ENCODE measurements at regions not wholly inside any gene's neighbourhood (a gene's known extent, or its start where the extent isn't known, plus 50 kb on each side); places are given as distances from the start of the nearest gene placed in this dataset.

DNA sequence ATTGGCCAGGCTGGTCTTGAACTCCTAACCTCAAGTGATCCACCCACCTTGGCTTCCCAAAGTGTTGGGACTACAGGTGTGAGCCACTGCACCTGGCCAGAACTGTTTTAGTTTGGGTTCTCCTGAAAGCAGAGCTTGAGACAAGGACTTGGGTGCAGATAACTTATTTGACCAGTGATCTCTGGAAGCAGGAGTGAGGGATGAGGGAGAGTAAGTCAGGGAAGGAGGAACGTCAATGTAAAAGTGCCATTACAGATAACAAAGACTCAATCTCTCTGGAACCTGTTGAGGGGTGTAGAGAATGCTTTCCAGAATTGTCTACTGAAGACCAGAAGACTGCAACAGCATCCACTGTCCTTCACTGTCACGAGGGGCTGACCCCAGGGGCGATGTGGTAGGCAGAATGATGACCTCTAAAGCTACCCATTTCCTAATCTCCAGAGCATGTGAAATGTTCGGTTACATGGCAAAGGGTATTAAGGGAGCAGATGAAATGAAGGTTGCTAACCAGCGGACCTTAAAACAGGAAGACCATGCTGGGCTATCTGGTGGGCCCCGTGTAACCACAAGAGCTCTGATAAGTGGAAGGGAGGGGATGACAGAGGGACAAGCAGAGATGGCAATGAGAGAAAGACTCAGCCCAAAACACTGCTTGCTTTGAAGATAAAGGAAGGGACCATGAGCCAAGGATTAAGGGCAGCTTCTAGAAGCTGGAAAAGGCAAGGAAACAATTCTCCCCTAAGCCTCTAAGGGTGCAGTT is 207.8 kb downstream of the RBM19 start:
- Histone ChIP-seq H3K27me3 (replicated peaks) (peaks cover 2% of the 10 kb centered on the region), H3K27ac (no peak overlapping the region), H3K4me3 (ENCODE audit: low read depth, low read length) (no peak overlapping the region), H3K36me3 (replicated peaks) (no peaks in the 10 kb centered on the region)
- in situ Hi-C loops (cut with HindIII; ENCODE audit: low pct_ligation_motif_present, low sequenced_read_pairs): no loop called here
- TF ChIP-seq, protein P1, sequence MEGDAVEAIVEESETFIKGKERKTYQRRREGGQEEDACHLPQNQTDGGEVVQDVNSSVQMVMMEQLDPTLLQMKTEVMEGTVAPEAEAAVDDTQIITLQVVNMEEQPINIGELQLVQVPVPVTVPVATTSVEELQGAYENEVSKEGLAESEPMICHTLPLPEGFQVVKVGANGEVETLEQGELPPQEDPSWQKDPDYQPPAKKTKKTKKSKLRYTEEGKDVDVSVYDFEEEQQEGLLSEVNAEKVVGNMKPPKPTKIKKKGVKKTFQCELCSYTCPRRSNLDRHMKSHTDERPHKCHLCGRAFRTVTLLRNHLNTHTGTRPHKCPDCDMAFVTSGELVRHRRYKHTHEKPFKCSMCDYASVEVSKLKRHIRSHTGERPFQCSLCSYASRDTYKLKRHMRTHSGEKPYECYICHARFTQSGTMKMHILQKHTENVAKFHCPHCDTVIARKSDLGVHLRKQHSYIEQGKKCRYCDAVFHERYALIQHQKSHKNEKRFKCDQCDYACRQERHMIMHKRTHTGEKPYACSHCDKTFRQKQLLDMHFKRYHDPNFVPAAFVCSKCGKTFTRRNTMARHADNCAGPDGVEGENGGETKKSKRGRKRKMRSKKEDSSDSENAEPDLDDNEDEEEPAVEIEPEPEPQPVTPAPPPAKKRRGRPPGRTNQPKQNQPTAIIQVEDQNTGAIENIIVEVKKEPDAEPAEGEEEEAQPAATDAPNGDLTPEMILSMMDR (IDR thresholded peaks at IDR 0.05; ENCODE audit: low read depth, low read length, missing control alignments): no peak
- DNase-seq: no peak

DNA sequence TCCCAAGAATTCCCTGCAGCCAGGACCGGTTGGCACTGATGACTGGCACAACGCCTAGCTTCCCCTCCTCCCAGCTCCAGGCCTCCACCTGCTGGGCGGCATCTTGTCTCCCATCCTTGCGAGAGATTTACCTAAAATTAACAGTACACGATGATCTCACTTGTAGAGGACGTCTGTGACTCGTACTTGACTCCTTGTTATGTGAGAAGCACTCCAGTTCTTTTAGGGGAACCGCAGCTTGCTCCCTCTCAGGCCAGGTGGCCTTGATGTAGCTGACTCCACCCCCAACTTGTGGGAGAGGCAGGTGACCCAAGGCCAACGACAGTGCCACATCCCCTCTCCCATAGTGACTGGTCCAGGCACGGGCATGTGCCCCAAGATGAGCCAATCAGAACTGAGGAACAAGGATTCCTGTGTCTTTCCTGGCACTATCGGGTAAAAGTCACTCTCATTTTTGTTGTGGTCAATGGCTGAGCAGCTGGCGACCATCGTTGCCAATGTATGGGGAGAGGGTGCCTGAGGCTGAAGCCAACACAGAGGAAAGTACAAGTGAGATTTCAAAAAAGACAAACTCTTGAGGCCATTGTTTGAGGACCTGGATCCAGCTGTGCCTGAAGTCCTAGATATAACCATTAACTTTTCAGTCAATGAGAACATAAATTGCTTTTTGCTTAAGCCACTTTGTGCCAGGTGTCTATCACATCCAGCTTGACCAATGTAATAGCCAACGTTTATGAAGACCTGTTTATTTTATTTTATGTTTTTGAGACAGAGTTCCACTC is 208.7 kb downstream of the RBM19 start:
- H3K27ac ChIP-seq: no peak overlapping the region
- no peak overlapping the region for H3K4me3 ChIP-seq (ENCODE audit: low read depth, low read length)
- in situ Hi-C loops (cut with HindIII; ENCODE audit: low pct_ligation_motif_present, low sequenced_read_pairs): no loop called here
- H3K27me3 ChIP-seq (replicated peaks): peaks cover 2% of the 10 kb centered on the region
- H3K36me3 ChIP-seq (replicated peaks): no peaks in the 10 kb centered on the region
- TF ChIP-seq, protein P1 (IDR thresholded peaks at IDR 0.05; ENCODE audit: low read depth, low read length, missing control alignments): no peak
- no peak for DNase-seq

DNA sequence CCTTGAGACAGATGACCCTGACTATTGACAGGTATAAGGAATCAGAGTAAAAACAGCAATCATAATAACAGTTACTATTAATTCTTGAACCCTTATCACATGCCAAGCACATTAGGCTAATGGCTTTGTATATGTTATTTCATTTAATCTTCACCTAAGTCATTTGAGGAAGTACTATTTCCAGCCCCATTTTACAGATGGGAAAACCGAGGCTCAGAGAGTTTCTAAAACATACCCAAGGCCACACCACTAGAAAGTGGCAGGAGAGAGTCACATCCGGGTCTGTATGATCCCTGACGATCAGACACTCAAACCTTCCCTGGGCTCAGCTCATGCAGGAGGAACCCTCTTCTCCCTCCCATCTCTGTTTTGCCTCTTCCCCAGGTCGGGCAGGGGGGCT is 209.5 kb downstream of the RBM19 start:
- H3K36me3 ChIP-seq (replicated peaks): no peaks in the 10 kb centered on the region
- H3K27me3 ChIP-seq (replicated peaks): peaks cover under 1% of the 10 kb centered on the region
- TF ChIP-seq, protein P1 (IDR thresholded peaks at IDR 0.05; ENCODE audit: low read depth, low read length, missing control alignments): no peak
- in situ Hi-C loops (cut with HindIII; ENCODE audit: low pct_ligation_motif_present, low sequenced_read_pairs): no loop called here
- H3K4me3 ChIP-seq (ENCODE audit: low read depth, low read length): no peak overlapping the region
- DNase-seq: no peak
- no peak overlapping the region for H3K27ac ChIP-seq

DNA sequence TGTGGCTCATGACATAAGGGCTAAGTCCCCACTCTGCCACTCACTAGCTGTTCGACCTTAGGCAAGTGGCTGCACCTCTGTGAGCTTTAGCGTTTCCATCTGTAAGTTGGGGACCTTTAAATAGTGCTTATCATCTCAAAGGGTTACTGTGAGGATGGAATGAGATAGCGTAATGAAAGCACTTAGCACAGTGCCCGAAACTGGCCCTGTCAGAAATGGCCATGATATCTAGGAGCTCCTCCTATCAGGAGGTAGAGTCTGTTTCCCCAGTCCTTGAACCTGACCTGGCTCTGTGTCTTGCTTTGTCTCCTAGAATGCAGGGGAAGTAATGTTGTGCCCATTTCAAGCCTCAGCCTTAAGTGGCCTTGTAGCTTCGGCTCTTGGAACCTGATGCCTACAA is 211.0 kb downstream of the RBM19 start:
- in situ Hi-C loops (cut with HindIII; ENCODE audit: low pct_ligation_motif_present, low sequenced_read_pairs): no loop called here
- Histone ChIP-seq H3K27ac (no peak overlapping the region), H3K36me3 (replicated peaks) (no peaks in the 10 kb centered on the region), H3K27me3 (replicated peaks) (no peaks in the 10 kb centered on the region), H3K4me3 (ENCODE audit: low read depth, low read length) (no peak overlapping the region)
- DNase-seq: no peak
- TF ChIP-seq, protein P1 (IDR thresholded peaks at IDR 0.05; ENCODE audit: low read depth, low read length, missing control alignments): no peak

GRCh38 chr12:113751513-113751912 is 214.6 kb downstream of the RBM19 start:
- DNase-seq: no peak

More at GRCh38 chr12:113751513-113751912, 214.6 kb downstream of the RBM19 start:
- Histone ChIP-seq H3K4me3 (ENCODE audit: low read depth, low read length) (no peak overlapping the region), H3K27me3 (replicated peaks) (peaks cover 3% of the 10 kb centered on the region), H3K27ac (no peak overlapping the region), H3K36me3 (replicated peaks) (no peaks in the 10 kb centered on the region)
- TF ChIP-seq, protein P1 (IDR thresholded peaks at IDR 0.05; ENCODE audit: low read depth, low read length, missing control alignments): no peak
- in situ Hi-C loops (cut with HindIII; ENCODE audit: low pct_ligation_motif_present, low sequenced_read_pairs): no loop called here

Data from brain microvascular endothelial cell (primary cell).